Uterus (tissue), 2 donors: ENCODE measurements at regions not wholly inside any gene's neighbourhood (a gene's known extent, or its start where the extent isn't known, plus 50 kb on each side); places are given as distances from the start of the nearest gene placed in this dataset.

ENCODE experiments used
- CTCF ChIP-seq, 4 experiments: fragments of 200-600 bp in 2 of 4; fragments of 450-650 bp in 2 of 4; sonication (generic) in 2 of 4; IDR thresholded peaks; one replicate each; pipeline ENCODE4 v1.5.1; 2016 to 2019; ENCODE audit warnings: antibody characterized with exemption in 4 of 4, mild to moderate bottlenecking in 2 of 4, moderate library complexity in 1 of 4
- POLR2A ChIP-seq, 2 donors: fragments of 450-650 bp; IDR thresholded peaks; one replicate each; pipeline ENCODE4 v1.6.1; 2016; ENCODE audit warnings: antibody characterized with exemption in 2 of 2, mild to moderate bottlenecking in 1 of 2, moderate library complexity in 1 of 2

GRCh38 chr1:195933835-195934234 is 674.4 kb downstream of the KCNT2 start:
- TF ChIP-seq CTCF (IDR thresholded peaks at IDR 0.05) (no peak), POLR2A (IDR thresholded peaks at IDR 0.05) (no peak)
